Body of pancreas (tissue), 4 donors: ENCODE measurements at regions not wholly inside any gene's neighbourhood (a gene's known extent, or its start where the extent isn't known, plus 50 kb on each side); places are given as distances from the start of the nearest gene placed in this dataset.
"Not testable (repeated sequence)": the region's sequence is repeated elsewhere in the genome, so short reads cannot be mapped to it uniquely, and the experiment has no call there.

Experiments used
- POLR2A ChIP-seq, 3 donors: fragments of 450-650 bp; IDR thresholded peaks; one replicate each; pipeline ENCODE4 v1.6.1; 2016; ENCODE audit warnings: antibody characterized with exemption in 3 of 3, mild to moderate bottlenecking in 2 of 3
- TF ChIP-seq, protein P1 (sequence below), 7 experiments: fragments of 450-650 bp in 4 of 7; fragments of 200-600 bp in 3 of 7; sonication (generic) in 3 of 7; IDR thresholded peaks; one replicate each; pipeline ENCODE4 v1.5.1; 2016 to 2019; ENCODE audit warnings: antibody characterized with exemption in 7 of 7

DNA sequence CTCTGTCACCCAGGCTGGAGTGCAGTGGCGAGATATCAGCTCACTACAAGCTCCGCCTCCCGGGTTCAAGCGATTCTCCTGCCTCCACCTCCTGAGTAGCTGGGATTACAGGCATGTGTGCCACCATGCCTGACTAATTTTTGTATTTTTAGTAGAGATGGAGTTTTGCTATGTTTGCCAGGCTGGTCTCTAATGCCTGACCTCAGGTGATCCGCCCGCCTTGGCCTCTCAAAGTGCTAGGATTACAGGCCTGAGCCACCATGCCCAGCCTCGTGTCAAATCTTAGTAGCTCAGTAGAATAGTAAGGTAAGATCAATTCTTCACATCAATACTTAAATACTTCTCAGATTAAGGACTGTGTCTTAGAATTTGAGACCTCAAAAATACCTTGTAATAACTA is 112.5 kb upstream of the PNPLA4 start:
- TF ChIP-seq, protein P1, sequence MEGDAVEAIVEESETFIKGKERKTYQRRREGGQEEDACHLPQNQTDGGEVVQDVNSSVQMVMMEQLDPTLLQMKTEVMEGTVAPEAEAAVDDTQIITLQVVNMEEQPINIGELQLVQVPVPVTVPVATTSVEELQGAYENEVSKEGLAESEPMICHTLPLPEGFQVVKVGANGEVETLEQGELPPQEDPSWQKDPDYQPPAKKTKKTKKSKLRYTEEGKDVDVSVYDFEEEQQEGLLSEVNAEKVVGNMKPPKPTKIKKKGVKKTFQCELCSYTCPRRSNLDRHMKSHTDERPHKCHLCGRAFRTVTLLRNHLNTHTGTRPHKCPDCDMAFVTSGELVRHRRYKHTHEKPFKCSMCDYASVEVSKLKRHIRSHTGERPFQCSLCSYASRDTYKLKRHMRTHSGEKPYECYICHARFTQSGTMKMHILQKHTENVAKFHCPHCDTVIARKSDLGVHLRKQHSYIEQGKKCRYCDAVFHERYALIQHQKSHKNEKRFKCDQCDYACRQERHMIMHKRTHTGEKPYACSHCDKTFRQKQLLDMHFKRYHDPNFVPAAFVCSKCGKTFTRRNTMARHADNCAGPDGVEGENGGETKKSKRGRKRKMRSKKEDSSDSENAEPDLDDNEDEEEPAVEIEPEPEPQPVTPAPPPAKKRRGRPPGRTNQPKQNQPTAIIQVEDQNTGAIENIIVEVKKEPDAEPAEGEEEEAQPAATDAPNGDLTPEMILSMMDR (IDR thresholded peaks at IDR 0.05): not testable (repeated sequence)
- TF ChIP-seq POLR2A (IDR thresholded peaks at IDR 0.05): not testable (repeated sequence)
